ENCODE measurements at regions not wholly inside any gene's neighbourhood (a gene's known extent, or its start where the extent isn't known, plus 50 kb on each side); places are given as distances from the start of the nearest gene placed in this dataset.
A peak's percentile ranks its signal among the peaks of the same experiment; 100 is the strongest.
"Not testable (repeated sequence)": the region's sequence is repeated elsewhere in the genome, so short reads cannot be mapped to it uniquely, and the experiment has no call there.

DNA sequence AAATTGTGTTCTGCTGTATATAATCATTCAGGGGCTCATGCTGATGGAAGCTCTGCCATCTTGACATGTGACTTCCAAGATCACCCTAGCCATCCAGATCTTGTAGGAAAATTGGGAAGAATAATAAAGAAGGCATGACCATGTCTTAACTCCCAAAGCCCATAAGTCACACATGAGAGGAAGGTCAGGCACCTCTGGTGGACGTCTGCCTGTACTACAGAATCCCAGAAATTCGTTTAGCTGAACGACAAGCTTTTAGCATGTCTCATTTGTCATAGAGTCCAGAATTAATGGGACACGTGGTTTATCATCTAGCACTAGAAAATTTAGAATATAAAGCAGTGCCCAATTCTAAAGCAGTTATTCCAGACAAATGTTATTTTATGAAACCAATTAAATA lies 212.7 kb downstream of the CENPC start:
- no peak for DNase-seq (ENCODE audit: low spot score)

DNA sequence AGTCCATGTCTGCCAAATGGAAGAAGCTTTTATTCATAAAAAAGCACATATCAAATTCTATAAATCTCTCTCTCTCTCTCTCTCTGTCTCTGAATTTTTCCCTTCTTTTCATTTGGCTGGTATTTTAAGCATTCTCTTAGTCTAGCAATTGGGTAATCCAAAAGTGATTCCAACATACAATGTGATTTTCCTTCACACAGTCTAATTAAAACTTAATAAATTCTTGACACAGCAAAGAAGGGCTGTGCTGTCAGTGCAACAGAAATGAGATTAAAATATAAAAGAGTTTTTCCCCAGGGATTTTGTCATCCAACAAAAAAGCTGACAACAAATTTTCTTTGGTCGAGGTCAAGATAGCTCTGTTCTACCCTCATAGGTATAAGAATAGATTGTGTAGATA lies 216.9 kb downstream of the CENPC start:
- no peak for DNase-seq (ENCODE audit: low spot score)
- FAIRE-seq = no peak

More for the DNA sequence above, 212.7 kb downstream of the CENPC start:
- FAIRE-seq = no peak

DNA sequence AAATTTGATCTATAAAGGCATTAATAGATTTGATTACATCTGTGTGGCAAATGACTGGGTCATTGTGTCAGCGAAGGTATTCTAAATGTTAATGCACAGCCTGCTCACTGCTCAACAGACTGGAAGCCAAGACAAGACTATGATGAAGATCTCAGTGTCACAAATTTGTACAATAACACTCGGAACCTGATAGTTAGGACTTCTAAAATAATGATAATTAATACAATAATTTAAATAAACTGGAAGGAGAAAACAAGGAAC lies 217.4 kb downstream of the CENPC start:
- DNase-seq (ENCODE audit: low spot score) (no peak), FAIRE-seq (no peak)

DNA sequence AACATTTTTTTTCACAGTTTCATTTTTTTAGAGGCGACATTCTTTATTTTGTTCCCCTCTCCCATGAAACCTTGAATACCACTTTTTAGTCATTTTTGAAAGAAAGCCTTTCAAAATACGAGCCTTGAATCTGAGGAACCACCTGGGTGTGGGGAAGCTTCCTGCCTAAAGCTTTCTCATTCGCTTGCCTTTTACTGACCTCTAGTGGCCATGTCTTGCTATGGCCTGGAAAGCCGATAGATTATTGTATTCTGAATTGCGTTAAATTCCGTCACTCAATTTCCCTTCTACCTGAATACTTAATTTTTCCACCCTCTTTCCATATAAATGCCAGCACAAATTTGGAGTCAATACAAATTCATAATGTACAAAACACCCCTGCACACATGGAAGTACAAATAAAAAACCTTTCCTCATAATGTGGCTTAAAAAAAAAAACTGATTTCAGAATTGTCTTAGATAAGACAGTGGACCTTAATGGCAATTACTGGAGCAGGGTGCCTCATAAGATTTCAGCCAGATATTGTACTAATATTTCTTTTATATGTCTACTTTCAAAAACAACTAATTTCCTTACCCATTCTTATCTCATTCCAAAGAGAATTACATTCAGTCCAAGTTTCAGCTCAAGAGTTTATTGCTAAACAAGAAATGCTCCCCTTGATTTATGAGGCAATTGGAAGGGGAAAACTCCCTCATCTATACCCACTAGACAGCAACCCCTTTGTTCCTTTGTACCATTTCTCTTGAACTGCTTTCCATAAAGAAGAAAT lies 217.9 kb downstream of the CENPC start:
- FAIRE-seq (peak; percentile 7), DNase-seq (ENCODE audit: low spot score) (peak; percentile 28)

DNA sequence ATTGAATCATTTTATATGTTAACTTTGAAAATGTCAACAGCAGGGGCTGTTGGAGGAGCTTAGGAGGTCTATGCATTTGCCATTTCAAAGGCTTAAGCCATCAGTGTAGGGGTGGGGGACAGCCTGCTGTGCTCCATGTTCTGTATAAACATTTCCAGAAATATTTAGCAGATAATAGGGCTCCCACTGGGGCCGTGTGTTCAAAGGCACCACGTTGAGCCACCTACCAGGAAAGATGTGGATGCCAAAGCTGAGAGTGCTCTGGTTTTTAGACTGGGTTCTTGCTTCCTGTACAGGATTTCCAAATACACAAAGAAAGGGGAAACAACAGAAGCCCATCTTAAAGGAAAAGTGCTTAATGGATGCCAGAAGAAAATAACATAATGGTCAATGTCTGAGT lies 219.5 kb downstream of the CENPC start:
- DNase-seq (ENCODE audit: low spot score) (no peak), FAIRE-seq (no peak)

DNA sequence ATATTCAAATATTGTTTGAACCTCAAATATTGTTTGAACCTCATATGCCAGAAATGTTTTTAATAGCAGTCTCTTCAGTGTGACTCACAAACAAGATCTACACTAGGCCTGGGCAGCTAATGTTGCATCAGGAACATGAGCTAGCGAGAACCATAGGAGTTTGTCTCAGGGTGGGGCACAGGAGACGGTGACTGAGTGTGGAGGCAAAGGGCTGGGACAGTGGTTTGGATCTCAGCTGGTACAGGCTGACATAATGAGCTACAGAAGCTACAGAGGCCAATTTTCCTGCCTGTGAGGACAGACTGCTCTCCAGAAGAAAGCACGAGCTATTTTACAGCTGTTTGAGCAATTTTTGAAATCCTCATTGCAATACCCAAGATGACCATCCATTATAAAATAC lies 224.7 kb downstream of the CENPC start:
- DNase-seq (ENCODE audit: low spot score) = no peak
- no peak for FAIRE-seq

DNA sequence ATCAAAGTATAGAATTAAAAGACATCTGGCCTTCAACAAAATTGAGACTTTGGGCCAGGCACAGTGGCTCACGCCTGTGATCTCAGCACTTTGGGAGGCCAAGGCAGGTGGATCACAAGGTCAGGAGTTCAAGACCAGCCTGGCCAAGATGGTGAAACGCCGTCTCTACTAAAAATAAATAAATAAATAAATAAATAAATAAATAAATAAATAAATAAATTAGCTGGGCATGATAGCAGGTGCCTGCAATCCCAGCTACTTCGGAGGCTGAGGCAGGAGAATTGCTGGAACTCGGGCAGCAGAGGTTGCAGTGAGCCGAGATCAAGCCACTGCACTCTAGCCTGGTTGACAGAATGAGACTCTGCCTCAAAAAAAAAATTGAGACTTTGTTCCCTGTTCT lies 225.7 kb downstream of the CENPC start:
- not testable (repeated sequence) for DNase-seq (ENCODE audit: low spot score); FAIRE-seq

DNA sequence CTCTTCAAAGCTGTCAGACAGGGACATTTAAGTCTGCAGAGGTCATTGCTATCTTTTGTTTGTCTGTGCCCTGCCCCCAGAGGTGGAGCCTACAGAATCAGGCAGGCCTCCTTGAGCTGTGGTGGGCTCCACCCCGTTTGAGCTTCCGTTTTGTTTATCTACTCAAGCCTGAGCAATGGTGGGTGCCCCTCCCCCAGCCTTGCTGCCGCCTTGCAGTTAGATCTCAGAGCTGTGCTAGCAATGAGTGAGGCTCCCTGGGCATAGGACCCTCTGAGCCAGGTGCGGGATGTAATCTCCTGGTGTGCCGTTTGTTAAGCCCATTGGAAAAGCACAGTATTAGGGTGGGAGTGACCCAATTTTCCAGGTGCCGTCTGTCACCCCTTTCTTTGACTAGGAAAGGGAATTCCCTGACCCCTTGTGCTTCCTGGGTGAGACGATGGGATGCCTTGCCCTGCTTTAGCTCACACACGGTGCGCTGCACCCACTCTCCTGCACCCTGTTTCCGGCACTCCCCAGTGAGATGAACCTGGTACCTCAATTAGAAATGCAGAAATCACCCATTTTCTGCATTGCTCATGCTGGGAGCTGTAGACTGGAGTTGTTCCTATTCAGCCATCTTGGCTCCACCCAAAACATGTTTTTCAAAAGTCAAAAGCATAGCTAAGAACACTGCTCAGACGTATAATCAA lies 244.7 kb downstream of the CENPC start:
- not testable (repeated sequence) for FAIRE-seq

DNA sequence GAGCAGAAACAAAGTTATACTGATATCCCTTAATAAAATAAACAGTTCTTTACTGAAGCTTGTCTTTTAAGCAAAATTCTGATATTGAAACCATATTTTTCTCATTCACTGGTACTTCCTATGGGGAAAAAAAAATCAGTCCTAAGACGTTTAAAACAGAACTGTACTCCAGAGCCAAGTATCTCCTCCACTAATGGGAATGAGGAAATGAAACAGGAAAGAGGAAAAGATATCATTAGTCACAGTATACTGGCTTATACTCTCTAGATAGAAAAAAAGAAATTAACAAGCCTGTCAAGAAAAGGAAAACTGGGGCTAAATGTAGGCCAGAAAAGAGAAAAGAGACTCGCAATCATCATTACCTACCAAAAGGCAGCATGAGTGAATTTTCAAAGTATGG lies 252.7 kb downstream of the CENPC start:
- no peak for DNase-seq (ENCODE audit: low spot score)
- FAIRE-seq = no peak

More for the DNA sequence above, 244.7 kb downstream of the CENPC start:
- DNase-seq (ENCODE audit: low spot score) = not testable (repeated sequence)

DNA sequence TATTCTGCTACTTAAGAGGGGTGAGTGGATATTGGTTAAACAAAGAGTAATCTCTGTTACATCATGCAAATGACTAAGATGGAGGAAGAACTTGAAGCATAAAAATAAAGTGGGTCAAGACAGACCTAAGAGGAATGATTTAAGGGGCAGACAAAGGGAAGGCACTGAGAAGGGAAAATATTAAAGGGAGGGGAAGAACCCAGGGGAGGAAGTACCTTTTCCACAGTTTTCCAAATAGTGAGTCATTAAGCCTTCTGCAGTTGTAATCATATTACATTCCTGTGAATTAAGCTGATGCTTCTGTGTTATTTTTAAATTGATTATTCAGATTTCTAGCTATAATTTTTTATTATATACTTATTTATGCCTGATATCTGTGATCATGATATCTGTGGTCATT lies 253.3 kb downstream of the CENPC start:
- no peak for DNase-seq (ENCODE audit: low spot score)
- no peak for FAIRE-seq

DNA sequence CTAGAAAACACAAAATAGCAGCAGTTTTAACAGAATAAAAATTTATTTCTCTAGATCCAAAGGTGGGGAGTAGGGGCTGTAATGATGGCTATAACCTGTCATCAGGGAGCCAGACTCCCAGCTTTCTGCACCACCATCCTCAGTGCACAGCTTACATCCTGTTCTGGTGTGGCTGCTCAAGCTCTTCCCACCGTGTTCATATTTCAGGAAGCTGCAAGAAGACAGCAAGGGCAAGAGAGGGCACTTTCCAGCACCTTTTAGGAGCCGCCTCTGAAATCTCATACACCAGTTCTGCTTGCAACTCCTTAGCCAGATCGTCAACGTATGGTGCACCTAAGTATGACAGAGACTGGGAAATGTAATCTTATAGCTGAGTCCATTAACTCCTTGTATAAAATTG lies 253.7 kb downstream of the CENPC start:
- no peak for DNase-seq (ENCODE audit: low spot score)
- FAIRE-seq = no peak

DNA sequence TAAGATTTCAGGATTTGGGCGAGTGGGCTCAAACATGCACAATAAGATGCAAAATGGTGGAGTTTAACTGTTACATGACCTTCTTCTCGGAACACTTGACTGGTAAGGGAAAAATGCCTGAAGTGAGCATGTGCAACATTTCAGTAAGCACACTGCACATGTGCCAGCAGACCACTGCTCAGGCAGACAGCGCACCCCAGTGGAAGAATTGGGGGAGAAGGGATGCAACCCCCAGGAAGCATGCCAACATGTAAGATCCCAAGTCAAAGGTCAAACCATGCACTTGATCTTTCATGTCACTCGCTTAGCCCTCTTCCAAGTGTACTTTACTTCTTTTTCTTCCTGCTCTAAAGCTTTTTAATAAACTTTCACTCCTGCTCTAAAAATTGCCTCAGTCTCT lies 256.3 kb downstream of the CENPC start:
- no peak for FAIRE-seq
- DNase-seq (ENCODE audit: low spot score) = no peak

DNA sequence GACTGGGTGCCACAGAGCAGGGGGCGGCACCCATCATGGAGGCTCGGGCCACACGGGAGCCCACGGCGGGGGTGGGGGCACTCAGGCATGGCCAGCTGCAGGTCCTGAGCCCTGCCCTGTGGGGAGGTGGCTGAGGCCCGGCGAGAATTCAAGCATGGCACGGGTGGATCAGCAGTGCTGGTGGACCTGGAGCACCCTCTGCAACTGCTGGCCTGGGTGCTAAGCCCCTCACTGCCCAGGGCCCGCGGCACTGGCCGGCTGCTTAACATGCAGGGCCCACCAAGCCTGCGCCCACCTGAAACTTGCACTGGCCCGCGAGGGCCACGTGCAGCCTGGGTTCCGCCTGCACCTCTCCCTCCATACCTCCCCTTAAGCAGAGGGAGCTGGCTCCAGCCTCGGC lies 258.6 kb downstream of the CENPC start:
- no peak for FAIRE-seq

DNA sequence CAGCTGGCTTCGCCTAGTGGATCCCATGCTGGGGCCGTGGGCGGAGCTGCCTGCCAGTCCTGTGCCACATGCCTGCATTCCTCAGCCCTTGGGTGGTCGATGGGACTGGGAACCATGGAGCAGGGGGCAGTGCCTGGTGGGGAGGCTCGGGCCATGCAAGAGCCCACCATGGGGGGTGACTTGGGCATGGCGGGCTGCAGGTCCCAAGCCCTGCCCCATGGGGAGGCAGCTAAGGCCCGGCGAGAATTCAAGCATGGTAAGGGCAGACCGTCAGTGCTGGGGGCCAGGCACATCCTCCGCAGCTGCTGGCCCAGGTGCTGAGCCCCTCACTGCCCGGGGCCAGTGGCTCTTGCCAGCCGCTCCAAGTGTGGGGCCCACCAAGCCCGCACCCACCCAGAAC lies 262.6 kb downstream of the CENPC start:
- FAIRE-seq (no peak), DNase-seq (ENCODE audit: low spot score) (no peak)

More for the DNA sequence above, 258.6 kb downstream of the CENPC start:
- no peak for DNase-seq (ENCODE audit: low spot score)

DNA sequence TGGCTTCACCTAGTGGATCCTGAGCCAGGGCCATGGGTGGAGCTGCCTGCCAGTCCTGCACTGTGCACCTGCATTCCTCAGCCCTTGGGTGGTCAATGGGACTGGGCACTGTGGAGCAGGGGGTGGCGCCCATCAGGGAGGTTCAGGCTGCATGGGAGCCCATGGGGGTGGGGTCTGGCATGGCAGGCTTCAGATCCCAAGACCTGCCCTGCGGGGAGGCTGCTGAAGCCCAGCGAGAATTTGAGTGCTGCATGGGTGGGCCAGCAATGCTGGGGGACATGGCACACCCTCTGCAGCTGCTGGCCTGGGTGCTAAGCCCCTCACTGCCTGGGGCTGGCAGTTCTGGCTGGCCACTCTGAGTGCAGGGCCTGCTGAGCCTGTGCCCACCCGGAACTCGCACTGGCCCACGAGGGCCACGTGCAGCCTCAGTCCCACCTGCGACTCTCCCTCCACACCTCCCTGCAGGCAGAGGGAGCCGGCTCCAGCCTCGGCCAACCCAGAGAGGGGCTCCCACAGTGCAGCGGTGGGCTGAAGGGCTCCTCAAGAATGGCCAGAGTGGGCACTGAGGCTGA lies 270.0 kb downstream of the CENPC start:
- DNase-seq (ENCODE audit: low spot score) = no peak
- no peak for FAIRE-seq

DNA sequence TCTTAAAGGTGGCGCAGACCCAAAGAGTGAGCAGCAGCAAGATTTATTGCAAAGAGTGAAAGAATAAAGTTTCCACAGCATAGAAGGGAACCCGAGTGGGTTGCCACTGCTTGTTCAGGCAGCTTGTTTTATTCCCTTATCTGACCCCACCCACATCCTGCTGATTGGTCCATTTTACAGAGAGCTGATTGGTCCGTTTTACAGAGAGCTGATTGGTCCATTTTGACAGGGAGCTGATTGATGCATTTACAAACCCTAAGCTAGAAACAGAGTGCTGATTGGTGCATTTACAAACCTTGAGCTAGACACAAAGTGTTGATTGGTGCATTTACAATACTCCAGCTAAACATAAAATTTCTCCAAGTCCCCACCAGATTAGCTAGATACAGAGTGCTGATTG lies 270.6 kb downstream of the CENPC start:
- FAIRE-seq; DNase-seq (ENCODE audit: low spot score): not testable (repeated sequence)

DNA sequence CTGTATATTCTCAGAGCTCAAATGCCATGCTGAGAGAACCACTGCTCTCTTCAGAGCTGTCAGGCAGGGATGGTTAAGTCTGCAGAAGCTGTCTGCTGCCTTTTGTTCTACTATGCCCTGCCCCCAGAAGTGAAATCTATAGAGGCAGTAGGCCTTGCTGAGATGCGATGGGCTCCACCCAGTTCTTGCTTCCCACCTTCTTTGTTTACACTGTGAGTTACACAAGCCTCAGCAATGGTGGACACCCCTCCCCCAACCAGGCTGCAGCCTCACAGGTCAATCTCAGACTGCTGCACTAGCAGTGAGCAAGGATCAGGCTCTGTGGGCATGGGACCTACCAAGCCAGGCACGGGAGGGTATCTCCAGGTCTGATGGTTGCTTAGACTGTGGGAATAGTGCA lies 271.6 kb downstream of the CENPC start:
- FAIRE-seq (no peak), DNase-seq (ENCODE audit: low spot score) (no peak)

DNA sequence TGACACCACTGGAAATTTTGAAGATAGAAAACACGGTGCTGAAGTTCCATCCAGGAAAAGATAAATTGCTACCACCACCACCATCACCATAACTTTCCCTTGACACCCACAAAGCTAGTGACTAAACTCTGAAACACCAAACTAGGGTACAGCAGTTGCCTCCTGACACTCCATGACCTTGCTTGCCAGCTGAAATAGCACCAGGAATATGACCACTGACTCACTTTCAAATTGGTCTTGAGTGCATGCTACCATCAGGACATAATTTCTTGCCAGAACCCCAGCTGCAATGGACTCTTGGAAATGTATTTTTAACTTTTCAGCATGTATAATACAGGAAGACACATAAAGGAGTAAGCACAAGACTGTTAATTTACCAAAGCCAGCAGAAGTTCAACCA lies 283.3 kb downstream of the CENPC start:
- FAIRE-seq (no peak), DNase-seq (ENCODE audit: low spot score) (no peak)

DNA sequence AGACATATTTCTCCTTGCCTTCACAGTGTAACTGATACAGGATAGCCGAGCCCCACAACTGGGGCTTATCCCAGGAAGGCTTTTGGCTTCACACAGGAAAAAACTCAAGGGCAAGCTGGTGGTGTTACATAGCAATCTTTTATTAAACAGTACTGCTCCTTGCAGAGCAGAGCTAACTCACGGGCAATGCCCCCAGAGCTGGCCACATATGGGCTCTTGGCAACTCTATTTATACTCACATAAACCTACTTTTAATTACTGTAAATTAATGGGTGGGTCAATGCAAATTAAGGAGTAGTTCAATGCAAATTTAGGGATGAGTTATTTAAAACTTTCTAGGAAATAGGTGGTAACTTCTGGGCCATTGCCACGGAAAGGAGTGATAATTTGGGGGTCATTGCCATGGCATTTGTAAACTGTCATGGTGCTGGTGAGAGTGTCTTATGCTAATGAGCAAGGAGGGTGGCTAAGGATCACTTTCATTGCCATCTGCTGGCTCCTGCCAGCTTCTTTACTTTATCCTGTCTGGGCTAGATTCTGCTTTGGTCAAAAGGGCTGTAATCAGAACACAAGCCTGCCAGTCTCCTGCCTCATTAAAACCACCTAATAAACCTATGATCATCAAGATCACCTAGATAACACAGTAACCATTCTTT lies 288.8 kb downstream of the CENPC start:
- DNase-seq (ENCODE audit: low spot score) = no peak
- FAIRE-seq = no peak

DNA sequence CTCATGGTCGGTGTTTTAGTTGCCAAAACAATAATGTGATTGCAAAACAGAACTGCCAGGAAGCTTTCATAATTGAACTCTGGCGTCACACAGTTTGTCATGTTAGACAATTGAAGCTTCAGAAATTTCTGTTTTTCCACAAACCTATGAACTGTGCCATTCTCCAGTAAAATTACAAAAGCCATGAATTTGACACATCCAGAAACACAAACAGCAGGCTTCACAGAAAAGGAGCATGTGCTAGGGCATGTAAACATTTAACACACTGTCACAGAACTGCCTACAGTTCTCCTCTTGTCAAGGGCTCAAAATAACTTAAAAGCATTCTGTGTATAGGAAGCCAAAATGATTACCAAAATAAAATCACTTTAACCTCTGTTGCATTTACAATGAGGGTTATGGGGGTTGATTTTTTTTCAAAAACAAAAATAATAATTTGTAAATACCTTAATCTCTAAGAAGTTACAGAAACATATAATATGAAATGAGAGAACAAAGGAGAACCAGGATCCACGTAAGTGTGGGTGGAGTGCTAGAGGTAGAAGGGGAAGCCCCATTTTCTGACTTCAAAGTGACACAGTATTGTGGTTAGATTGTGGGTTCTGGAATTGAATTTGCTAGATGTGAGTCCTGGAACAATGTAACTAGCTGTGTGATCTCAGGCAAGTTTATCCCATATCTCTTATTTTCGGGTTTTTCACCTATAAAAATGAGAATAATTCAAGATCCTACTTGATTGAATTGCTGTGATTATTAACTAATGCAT lies 295.0 kb downstream of the CENPC start:
- FAIRE-seq (no peak), DNase-seq (ENCODE audit: low spot score) (no peak)

DNA sequence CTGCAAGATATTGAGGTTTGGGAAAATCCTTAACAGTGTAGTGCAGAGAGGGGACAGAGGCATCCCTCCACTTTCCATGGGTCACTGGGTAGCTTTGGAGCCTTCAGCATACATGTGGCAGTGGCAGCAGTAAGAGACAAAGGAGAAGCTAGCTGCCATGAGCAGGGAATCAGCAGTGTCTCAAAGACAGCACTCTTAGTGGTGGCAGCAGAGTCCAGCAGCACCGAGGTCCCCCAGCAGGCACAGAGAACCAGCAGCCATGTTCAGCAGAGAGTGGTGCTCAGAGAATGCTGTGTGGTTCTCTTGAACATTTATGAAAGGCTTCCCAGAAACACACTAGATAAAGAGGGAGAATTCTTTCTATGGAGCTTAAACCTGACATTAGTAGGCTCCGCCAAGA lies 308.5 kb downstream of the CENPC start:
- DNase-seq (ENCODE audit: low spot score) (no peak), FAIRE-seq (no peak)

DNA sequence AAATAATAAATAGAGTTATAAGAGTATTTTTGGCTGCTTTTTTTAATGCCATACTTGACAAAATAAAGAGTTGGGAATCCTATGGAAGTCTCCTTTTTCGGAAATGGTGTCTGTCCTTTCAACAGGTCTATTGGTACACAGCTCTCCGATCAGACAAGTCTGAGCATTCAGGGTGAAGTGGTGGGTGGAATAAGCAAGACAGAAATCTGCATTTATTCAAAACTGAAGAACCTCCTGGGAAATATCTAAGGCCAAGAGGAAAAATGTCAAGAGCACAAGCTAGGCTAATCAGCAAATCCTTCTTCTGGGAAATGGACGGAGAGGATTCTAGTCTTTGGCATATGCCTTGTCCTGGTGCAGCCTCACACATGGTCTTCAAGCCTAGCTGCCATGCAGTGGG lies 309.0 kb downstream of the CENPC start:
- FAIRE-seq = no peak
- no peak for DNase-seq (ENCODE audit: low spot score)

Measured in RCC 7860 (cell line).